ENCODE measurements at regions not wholly inside any gene's neighbourhood (a gene's known extent, or its start where the extent isn't known, plus 50 kb on each side); places are given as distances from the start of the nearest gene placed in this dataset.

DNA sequence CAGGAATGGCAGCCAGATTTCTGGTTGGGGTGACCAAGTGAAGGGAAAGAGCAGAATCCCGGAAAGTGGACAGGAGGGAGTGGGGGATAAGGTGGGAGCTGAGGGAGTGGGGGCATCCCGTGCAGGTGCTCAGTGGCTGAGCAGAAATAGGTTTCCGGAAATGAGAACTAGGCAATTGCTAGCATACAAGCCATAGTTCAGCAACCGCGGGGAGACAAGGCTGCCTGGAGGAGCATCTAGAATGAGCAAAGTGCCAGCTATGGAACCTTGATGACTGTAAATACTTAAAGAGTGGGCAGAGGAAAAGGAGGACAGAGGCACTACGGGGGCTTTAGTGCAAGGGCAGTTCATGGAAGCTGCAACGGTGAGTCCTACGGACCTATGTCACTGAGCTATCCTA, 220.2 kb downstream of the BCL11A start:
- intact Hi-C loops (cut with DNase I; ENCODE audit: low total_unique reads) (no loop called here), in situ Hi-C loops (cut with MboI; ENCODE audit: low pct_ligation_motif_present in 1 of 4, low pct_unique_long_range_greater_than_20kb in 1 of 4, low sequenced_read_pairs in 3 of 4) (no loop called here)
- 84 to 90% methylated on average over 5 to 8 of the region's 8 CpGs for WGBS, 2 donors (ENCODE audit: low coverage in 1 of 2)
- Histone ChIP-seq H3K36me3 (no peaks in the 10 kb centered on the region), H3K27ac (no peak overlapping the region), H3K4me1 (no peaks in the 10 kb centered on the region), H3K9me3 (no peaks in the 10 kb centered on the region), H3K27me3 (no peaks in the 10 kb centered on the region), H3K4me3 (no peak overlapping the region)
- TF ChIP-seq POLR2A (IDR thresholded peaks at IDR 0.05) (no peak), EP300 (IDR thresholded peaks at IDR 0.05; ENCODE audit: low read depth) (no peak), POLR2AphosphoS5 (IDR thresholded peaks at IDR 0.05) (no peak)
- TF ChIP-seq, protein P1, sequence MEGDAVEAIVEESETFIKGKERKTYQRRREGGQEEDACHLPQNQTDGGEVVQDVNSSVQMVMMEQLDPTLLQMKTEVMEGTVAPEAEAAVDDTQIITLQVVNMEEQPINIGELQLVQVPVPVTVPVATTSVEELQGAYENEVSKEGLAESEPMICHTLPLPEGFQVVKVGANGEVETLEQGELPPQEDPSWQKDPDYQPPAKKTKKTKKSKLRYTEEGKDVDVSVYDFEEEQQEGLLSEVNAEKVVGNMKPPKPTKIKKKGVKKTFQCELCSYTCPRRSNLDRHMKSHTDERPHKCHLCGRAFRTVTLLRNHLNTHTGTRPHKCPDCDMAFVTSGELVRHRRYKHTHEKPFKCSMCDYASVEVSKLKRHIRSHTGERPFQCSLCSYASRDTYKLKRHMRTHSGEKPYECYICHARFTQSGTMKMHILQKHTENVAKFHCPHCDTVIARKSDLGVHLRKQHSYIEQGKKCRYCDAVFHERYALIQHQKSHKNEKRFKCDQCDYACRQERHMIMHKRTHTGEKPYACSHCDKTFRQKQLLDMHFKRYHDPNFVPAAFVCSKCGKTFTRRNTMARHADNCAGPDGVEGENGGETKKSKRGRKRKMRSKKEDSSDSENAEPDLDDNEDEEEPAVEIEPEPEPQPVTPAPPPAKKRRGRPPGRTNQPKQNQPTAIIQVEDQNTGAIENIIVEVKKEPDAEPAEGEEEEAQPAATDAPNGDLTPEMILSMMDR (IDR thresholded peaks at IDR 0.05) = no peak
- no peak for DNase-seq

DNA sequence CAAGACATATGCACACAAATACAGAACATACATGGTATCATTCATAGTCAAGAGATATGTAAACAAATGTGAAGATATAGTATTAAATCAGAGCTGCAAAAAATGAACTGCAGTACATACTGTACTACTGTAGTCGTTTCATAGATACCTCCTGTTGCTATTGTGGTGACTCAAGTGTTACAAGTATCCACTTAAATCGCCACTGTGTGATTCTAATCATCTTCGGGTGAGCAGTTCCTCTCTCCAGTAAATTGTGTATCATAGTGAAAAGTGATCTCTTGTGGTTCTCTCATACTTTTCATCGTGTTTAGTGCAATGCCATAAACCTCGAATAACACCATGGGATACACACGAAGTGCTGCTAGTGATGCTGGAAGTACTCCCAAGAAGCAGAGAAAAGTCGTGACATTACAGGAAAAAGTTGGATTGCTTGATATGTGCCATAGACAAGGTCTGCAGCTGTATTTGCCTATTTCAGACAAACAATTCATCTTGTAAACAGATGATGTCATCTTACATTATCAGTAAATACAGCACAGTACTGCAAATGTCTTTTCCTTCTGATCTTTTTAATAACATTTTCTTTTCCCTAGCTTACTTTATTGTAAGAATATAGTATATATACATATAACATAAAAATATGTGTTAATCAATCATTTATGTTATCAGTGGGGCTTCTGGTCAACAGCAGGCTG, 222.2 kb downstream of the BCL11A start:
- intact Hi-C loops (cut with DNase I; ENCODE audit: low total_unique reads) (no loop called here), in situ Hi-C loops (cut with MboI; ENCODE audit: low pct_ligation_motif_present in 1 of 4, low pct_unique_long_range_greater_than_20kb in 1 of 4, low sequenced_read_pairs in 3 of 4) (no loop called here)
- Histone ChIP-seq H3K9me3 (no peaks in the 10 kb centered on the region), H3K36me3 (no peaks in the 10 kb centered on the region), H3K27ac (no peak overlapping the region), H3K27me3 (no peaks in the 10 kb centered on the region), H3K4me1 (no peaks in the 10 kb centered on the region), H3K4me3 (no peak overlapping the region)
- TF ChIP-seq POLR2A (IDR thresholded peaks at IDR 0.05) = no peak
- TF ChIP-seq, protein P1 (IDR thresholded peaks at IDR 0.05) = no peak
- DNase-seq = no peak
- WGBS, 2 donors (ENCODE audit: low coverage in 1 of 2) = 40 to 49% methylated on average over 6 to 7 of the region's 7 CpGs

DNA sequence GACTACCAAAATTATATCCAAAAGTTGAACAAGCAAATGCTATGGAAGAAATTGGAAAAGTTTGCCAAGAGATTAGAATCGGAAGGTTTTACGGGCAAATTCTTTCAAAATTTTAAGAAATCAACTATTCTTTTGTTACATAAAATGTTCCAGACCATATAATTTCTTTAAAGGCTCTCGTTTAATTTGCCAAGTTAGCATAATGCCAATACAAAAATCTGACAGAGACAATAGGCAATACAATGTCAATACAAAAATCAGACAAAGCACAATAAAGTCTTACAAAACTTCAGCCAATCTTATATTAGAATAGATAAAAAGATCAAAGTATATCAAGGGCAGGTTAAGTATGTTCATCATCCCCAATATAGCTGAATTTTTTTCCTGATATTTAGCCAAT, 224.2 kb downstream of the BCL11A start:
- H3K9me3 ChIP-seq = peaks cover 0 to 4% of the 10 kb centered on the region in 2 donors
- DNase-seq = no peak
- 86 to 89% methylated on average over 3 of the region's 3 CpGs for WGBS, 2 donors (ENCODE audit: low coverage in 1 of 2)
- no peak overlapping the region for H3K27ac ChIP-seq
- intact Hi-C loops (cut with DNase I; ENCODE audit: low total_unique reads) (no loop called here), in situ Hi-C loops (cut with MboI; ENCODE audit: low pct_ligation_motif_present in 1 of 4, low pct_unique_long_range_greater_than_20kb in 1 of 4, low sequenced_read_pairs in 3 of 4) (no loop called here)
- H3K4me1 ChIP-seq = no peaks in the 10 kb centered on the region
- TF ChIP-seq EP300 (IDR thresholded peaks at IDR 0.05; ENCODE audit: low read depth) (no peak), POLR2AphosphoS5 (IDR thresholded peaks at IDR 0.05) (no peak)
- no peak overlapping the region for H3K4me3 ChIP-seq
- no peaks in the 10 kb centered on the region for H3K36me3 ChIP-seq
- H3K27me3 ChIP-seq = no peaks in the 10 kb centered on the region

DNA sequence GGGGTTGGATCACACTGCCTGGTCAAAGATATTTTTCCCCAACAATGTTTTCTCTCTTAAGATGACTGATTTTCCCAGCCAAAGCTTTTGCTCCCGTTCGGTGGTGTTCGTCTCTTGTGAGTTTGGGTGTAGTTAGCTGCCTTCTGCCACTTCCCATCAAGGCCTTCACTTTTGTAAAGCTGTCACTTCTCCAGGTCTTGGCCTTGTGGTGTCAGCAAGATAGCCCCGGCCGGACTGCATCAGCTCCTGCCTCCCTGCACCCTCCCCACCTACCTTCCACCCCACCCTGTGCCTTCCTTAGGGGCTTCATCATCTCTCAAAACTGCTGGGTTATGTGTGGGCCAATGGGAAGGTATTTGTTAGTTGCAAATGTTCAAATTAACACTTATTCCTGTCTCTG, 228.9 kb downstream of the BCL11A start:
- in situ Hi-C loops (cut with MboI; ENCODE audit: low pct_ligation_motif_present in 1 of 4, low pct_unique_long_range_greater_than_20kb in 1 of 4, low sequenced_read_pairs in 3 of 4) = no loop called here
- WGBS, 2 donors (ENCODE audit: low coverage in 1 of 2) = 77 to 90% methylated on average over 3 to 5 of the region's 5 CpGs
- H3K9me3 ChIP-seq = peaks cover 0 to 4% of the 10 kb centered on the region in 2 donors

DNA sequence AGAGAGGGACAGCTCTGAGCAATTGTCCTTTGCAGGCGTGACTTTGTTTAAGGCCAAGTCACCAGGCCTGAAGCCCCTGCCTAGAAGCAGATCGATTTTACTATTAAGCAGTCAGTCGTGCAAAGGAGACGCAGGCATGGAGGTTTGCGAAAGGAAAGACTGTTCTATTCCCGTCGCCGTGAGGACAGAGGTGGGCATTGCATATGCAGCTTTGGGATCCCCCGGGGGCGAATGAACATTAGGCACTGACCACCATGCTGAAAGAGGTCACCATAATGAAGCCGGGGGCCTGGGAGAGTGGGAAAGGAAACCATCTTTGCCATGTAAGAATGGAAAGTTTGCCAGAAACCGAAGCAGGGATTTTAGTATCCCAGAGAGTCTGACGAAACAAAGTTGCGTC, 231.6 kb downstream of the BCL11A start:
- no peak for DNase-seq
- TF ChIP-seq POLR2A (IDR thresholded peaks at IDR 0.05) (no peak), EP300 (IDR thresholded peaks at IDR 0.05; ENCODE audit: low read depth) (no peak), POLR2AphosphoS5 (IDR thresholded peaks at IDR 0.05) (no peak)
- TF ChIP-seq, protein P1 (IDR thresholded peaks at IDR 0.05) = no peak
- Histone ChIP-seq H3K36me3 (no peaks in the 10 kb centered on the region), H3K4me1 (peaks cover 0 to 7% (median 0%) of the 10 kb centered on the region in 4 donors), H3K4me3 (no peak overlapping the region), H3K27ac (no peak overlapping the region), H3K9me3 (peaks cover 0 to 4% of the 10 kb centered on the region in 2 donors), H3K27me3 (no peaks in the 10 kb centered on the region)
- WGBS, 2 donors (ENCODE audit: low coverage in 1 of 2) = 96 to 97% methylated on average over 7 to 14 of the region's 14 CpGs
- intact Hi-C loops (cut with DNase I; ENCODE audit: low total_unique reads) = no loop called here
- in situ Hi-C loops (cut with MboI; ENCODE audit: low pct_ligation_motif_present in 1 of 4, low pct_unique_long_range_greater_than_20kb in 1 of 4, low sequenced_read_pairs in 3 of 4) = no loop called here

More for the DNA sequence above, 228.9 kb downstream of the BCL11A start:
- Histone ChIP-seq H3K36me3 (no peaks in the 10 kb centered on the region), H3K27ac (no peak overlapping the region), H3K27me3 (no peaks in the 10 kb centered on the region), H3K4me1 (no peaks in the 10 kb centered on the region), H3K4me3 (no peak overlapping the region)
- no peak for TF ChIP-seq POLR2AphosphoS5 (IDR thresholded peaks at IDR 0.05)
- intact Hi-C loops (cut with DNase I; ENCODE audit: low total_unique reads) = no loop called here
- DNase-seq = no peak

All from transverse colon (tissue), 4 donors.